ENCODE measurements at regions not wholly inside any gene's neighbourhood (a gene's known extent, or its start where the extent isn't known, plus 50 kb on each side); places are given as distances from the start of the nearest gene placed in this dataset.
"Not testable (repeated sequence)": the region's sequence is repeated elsewhere in the genome, so short reads cannot be mapped to it uniquely, and the experiment has no call there.

DNA sequence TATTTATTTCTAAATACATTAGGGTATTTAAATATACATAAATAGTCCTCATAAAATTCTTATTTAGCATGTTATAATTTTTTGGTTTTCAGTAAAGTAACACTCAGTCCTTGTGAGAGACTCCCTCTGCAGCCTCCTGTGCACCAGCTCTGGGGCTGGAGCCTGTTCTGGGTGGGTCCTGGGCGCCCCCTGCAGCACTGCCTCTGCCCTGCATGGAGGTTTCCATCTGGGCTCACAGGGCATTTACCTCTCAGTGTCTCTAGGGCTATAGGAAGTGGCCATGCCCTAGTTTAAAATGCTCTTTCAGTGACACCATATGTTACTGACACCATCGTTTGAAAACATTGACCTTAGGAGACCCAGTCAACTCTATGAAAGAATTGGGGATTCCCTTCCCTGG is 1155.2 kb downstream of the TMEM121 start:
- TF ChIP-seq, protein P1, sequence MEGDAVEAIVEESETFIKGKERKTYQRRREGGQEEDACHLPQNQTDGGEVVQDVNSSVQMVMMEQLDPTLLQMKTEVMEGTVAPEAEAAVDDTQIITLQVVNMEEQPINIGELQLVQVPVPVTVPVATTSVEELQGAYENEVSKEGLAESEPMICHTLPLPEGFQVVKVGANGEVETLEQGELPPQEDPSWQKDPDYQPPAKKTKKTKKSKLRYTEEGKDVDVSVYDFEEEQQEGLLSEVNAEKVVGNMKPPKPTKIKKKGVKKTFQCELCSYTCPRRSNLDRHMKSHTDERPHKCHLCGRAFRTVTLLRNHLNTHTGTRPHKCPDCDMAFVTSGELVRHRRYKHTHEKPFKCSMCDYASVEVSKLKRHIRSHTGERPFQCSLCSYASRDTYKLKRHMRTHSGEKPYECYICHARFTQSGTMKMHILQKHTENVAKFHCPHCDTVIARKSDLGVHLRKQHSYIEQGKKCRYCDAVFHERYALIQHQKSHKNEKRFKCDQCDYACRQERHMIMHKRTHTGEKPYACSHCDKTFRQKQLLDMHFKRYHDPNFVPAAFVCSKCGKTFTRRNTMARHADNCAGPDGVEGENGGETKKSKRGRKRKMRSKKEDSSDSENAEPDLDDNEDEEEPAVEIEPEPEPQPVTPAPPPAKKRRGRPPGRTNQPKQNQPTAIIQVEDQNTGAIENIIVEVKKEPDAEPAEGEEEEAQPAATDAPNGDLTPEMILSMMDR (IDR thresholded peaks at IDR 0.05; ENCODE audit: low read depth, low read length, missing control alignments): no peak
- no peak overlapping the region for H3K4me3 ChIP-seq (replicated peaks; ENCODE audit: low read depth, low read length)
- DNase-seq (ENCODE audit: extremely low read depth, low read depth): no peak

DNA sequence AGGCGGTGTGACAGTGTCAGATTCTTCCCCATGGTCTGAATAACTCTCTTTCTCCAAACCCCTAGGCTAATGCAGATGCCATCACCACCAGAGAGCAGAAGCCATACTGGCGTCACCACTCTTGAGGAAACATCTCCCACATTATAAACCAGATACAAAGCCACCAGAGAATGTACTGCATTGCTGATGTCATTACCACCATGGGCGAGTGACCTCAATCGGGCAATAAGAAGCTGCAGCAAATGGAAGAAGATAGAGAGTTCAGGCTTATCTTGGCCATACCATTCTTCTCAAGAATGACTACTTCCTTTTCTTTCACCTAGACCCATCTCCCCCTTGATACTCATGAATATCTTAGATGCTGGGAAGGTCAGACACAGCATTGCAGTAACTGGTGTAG is 1157.2 kb downstream of the TMEM121 start:
- no peak overlapping the region for H3K4me3 ChIP-seq (replicated peaks; ENCODE audit: low read depth, low read length)
- DNase-seq (ENCODE audit: extremely low read depth, low read depth): no peak
- TF ChIP-seq, protein P1 (IDR thresholded peaks at IDR 0.05; ENCODE audit: low read depth, low read length, missing control alignments): no peak

DNA sequence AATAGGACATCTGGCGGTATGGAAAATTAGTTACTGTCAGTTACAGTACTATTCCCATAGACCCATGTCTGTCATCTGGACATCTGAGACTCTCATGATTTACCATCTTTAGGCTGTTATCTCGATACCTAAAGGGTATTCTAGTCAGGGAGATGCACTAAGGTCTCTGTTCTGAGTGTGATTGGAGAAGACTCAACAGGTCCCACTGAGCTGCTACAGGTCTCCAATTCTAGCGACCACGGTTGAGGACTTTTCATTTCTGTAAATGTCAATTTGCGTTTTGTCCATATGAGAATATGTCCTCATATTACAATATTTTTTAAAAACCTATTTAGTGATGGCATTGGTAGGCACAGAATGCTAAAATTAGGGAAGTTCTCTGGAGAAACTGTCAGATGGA is 1160.2 kb downstream of the TMEM121 start:
- no peak for DNase-seq (ENCODE audit: extremely low read depth, low read depth)
- H3K4me3 ChIP-seq (replicated peaks; ENCODE audit: low read depth, low read length): no peak overlapping the region
- TF ChIP-seq, protein P1 (IDR thresholded peaks at IDR 0.05; ENCODE audit: low read depth, low read length, missing control alignments): no peak

DNA sequence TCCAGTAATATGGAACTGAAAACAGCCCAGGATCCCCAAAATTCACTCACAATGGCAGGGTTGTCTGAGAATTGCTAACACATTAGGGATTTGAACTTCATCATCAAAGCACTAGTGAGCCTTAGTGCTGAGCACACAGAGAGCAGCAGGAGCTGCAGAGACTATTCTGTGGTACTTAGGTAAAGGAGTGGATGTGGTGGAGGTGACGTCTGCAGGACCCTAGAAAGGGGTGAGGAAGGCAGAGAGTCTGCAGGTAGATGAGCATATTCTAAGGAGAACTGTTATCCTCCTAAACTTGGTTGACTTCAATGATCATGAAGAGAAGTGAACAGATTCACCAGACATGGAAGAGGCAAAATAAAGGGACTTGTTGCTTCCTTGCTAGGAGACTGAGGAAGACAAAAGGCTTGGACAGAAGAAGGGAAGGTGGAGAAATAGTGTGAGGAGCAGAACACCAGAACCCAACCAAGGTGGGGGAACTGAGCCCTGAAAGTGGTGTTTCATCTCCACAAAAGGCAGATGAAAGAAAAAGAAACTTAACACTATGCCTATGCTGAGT is 1164.0 kb downstream of the TMEM121 start:
- no peak for DNase-seq (ENCODE audit: extremely low read depth, low read depth)
- TF ChIP-seq, protein P1 (IDR thresholded peaks at IDR 0.05; ENCODE audit: low read depth, low read length, missing control alignments): no peak
- no peak overlapping the region for H3K4me3 ChIP-seq (replicated peaks; ENCODE audit: low read depth, low read length)

DNA sequence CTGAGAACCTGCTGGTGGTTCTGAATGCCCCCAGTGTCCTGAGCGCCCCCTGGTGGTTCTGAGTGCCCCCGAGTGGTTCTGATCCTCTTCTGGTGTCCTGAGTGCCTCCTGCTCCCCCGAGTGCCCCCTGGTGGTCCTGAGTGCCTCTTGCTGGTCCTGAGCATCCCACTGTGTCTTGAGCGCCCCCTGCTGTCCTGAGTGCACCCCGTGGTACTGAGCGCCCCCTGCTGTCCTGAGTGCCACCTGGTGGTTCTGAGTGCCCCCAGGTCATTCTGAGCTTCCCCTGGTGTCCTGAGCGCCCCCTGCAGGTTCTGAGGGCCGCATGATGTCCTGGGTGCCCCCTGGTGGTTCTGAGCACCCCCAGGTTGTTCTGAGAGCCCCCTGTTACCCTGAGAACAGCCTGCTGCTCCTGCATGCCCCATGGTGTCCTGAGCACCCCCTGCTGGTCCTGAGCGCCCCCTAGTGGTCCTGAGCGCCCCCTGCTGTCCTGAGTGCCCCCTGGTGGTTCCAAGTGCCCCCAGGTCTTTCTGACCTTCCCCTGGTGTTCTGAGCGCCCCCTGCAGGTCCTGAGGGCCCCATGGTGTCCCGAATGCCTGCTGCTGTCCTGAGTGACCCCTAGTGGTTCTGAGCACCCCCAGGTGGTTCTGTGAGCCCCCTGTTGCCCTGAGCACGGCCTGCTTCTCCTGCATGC is 1165.4 kb downstream of the TMEM121 start:
- TF ChIP-seq, protein P1 (IDR thresholded peaks at IDR 0.05; ENCODE audit: low read depth, low read length, missing control alignments): peak; percentile 48
- no peak for DNase-seq (ENCODE audit: extremely low read depth, low read depth)
- H3K4me3 ChIP-seq (replicated peaks; ENCODE audit: low read depth, low read length): no peak overlapping the region

DNA sequence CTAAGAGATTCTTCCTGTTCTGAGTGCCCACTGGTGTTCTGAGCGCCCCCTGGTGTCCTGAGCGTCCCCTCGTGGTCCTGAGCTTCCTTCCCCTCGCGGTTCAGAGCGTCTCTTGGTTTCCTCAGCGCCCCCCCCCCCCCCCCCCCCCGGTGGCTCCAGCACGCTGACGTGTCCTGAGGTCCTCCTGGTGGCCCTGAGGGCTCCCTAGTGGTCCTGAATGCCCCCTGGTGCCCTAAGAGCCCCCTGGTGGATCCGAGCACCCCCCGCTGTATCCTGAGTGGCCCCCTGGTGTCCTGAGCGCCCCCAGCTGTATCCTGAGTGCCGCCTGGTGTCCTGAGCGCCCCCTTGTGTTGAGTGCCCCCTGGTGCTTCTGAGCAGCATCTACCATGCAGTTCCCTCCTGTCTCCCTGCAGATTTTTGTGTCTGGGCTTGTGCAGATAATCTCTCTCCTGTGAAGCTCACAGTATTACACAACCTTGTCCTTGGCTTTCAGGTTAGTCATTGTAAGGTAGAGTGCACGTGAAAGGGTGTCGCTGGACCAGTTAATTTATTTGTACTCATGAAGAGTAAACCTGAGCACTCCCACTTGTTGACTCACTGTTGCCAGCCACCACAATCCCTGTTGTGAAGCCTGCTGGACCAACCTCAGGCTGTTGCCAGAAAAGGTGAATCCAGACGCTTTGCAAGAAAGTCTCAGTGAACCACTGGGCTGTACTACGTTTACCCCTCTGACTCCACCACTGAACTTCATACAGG is 1168.4 kb downstream of the TMEM121 start:
- no peak overlapping the region for H3K4me3 ChIP-seq (replicated peaks; ENCODE audit: low read depth, low read length)
- DNase-seq (ENCODE audit: extremely low read depth, low read depth): no peak
- TF ChIP-seq, protein P1 (IDR thresholded peaks at IDR 0.05; ENCODE audit: low read depth, low read length, missing control alignments): no peak

DNA sequence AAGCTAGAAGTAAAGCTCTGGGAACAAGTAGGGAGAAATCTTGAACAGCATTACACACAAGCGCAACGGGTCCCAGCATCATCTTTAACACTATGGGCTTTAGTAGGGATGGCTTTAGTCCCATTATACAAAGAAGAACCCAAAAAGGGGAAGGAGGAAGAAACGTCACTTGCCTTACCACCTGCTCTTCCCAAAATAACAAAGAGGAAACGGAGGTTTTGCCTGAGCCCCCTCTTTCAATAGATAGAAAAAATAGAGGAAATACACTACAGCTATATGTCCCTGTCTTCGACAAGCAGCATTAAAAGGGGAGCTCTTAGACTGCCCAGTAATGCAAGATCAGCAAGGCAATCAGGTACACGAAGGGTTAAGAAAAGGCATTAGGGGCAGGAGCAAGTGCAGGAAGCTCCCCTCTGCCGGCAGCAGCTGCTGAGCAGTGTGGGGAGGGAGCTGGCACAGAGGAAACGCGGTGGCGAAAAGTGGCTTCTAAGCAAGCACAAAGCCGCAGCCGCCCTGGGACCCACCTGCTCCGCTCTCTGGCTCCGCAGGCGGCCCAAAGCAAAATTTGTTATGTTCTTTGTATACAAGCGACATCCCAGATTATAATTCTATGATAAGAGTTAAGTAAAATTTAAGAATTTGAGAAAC is 1172.4 kb downstream of the TMEM121 start:
- DNase-seq (ENCODE audit: extremely low read depth, low read depth); H3K4me3 ChIP-seq (replicated peaks; ENCODE audit: low read depth, low read length): not testable (repeated sequence)

DNA sequence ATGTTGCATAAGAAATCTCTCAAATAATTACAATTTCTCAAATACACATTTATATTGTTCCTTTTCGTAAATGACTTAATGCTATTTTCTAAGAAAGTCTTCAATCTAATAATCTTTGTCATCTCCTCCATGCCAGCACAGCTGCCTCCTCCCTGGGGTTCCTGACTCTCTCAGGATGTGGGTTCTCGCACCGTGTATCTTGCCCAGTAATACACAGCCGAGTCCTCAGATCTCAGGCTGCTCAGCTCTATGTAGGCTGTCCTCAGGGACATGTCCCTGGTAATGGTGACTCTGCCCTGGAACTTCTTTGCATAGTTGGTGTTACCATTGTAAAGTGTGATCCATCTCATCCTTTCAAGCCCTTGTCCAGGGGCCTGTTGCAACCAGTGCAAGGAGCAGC is 1177.3 kb downstream of the TMEM121 start:
- not testable (repeated sequence) for DNase-seq (ENCODE audit: extremely low read depth, low read depth); H3K4me3 ChIP-seq (replicated peaks; ENCODE audit: low read depth, low read length)

DNA sequence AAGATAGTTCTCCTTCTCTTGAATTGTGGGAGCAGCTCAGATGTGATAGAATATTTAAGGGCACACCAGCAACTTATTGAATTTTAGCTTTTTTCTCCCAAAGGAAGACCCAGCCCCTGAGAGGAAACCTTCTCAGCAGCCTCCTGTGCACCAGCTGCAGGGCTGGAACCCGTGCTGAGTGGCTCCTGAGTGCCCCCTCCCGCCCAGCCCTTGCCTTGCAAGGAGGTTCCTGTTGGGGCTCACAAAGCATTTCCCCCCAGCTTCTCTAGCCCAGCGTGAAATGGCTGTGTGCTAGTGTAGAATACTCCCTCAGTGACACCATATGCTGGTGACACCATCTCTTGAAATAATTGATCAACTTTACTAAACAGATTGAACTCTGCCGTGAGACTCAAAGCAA is 1180.1 kb downstream of the TMEM121 start:
- DNase-seq (ENCODE audit: extremely low read depth, low read depth); H3K4me3 ChIP-seq (replicated peaks; ENCODE audit: low read depth, low read length): not testable (repeated sequence)

DNA sequence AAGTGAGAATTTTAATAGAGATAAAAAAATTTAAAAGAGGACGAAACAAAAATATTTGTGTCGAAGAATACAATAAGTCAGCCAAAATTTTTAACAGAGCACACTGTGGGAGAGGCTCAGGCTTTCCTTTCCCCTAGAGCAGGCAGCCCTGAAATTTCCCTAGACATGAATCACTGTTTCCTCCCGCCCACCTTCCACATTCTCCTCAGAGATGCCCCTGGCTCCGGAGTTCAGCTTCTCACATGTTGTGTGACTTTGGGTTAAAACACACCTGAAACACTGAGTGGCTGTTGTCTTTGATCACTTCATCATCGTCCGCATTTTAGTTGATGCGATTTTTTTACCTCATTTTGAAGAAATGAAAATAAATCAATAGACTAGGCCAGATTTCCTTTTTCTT is 1183.8 kb downstream of the TMEM121 start:
- DNase-seq (ENCODE audit: extremely low read depth, low read depth); H3K4me3 ChIP-seq (replicated peaks; ENCODE audit: low read depth, low read length): not testable (repeated sequence)

Data from HFF-Myc (cell line).